ENCODE measurements at regions not wholly inside any gene's neighbourhood (a gene's known extent, or its start where the extent isn't known, plus 50 kb on each side); places are given as distances from the start of the nearest gene placed in this dataset.

- no peak for TF ChIP-seq CTCF (IDR thresholded peaks at IDR 0.05; ENCODE audit: insufficient read depth, low read length, poor library complexity, severe bottlenecking)
- no peak for TF ChIP-seq EZH2phosphoT487 (conservative IDR thresholded peaks at IDR 0.05; ENCODE audit: low read length)
These were observed 170.3 kb upstream of the PUDP start for GRCh38 chrX:7318241-7318640.

All from SU-DHL-6 (cell line).